ENCODE measurements at regions not wholly inside any gene's neighbourhood (a gene's known extent, or its start where the extent isn't known, plus 50 kb on each side); places are given as distances from the start of the nearest gene placed in this dataset.
"Not testable (repeated sequence)": the region's sequence is repeated elsewhere in the genome, so short reads cannot be mapped to it uniquely, and the experiment has no call there.

- no peak for DNase-seq (ENCODE audit: low spot score)
Measured at GRCh38 chr18:56488739-56489138, 149.7 kb downstream of the TXNL1 start.

- DNase-seq (ENCODE audit: low spot score): no peak
Measured at GRCh38 chr18:56487801-56488200, 150.6 kb downstream of the TXNL1 start.

GRCh38 chr18:56483386-56483785 lies 155.0 kb downstream of the TXNL1 start:
- no peak for DNase-seq (ENCODE audit: low spot score)

GRCh38 chr18:56482813-56483212 lies 155.6 kb downstream of the TXNL1 start:
- DNase-seq (ENCODE audit: low spot score): not testable (repeated sequence)

GRCh38 chr18:56481751-56482150 lies 156.6 kb downstream of the TXNL1 start:
- no peak for DNase-seq (ENCODE audit: low spot score)

- no peak for DNase-seq (ENCODE audit: low spot score)
Measured at GRCh38 chr18:56479841-56480240, 158.6 kb downstream of the TXNL1 start.

GRCh38 chr18:56475250-56475649 lies 163.1 kb downstream of the TXNL1 start:
- no peak for DNase-seq (ENCODE audit: low spot score)

GRCh38 chr18:56473400-56474024 lies 164.9 kb downstream of the TXNL1 start:
- DNase-seq (ENCODE audit: low spot score): no peak

- DNase-seq (ENCODE audit: low spot score): no peak
Measured at GRCh38 chr18:56470406-56471351, 167.7 kb downstream of the TXNL1 start.

- DNase-seq (ENCODE audit: low spot score): no peak
Measured at GRCh38 chr18:56469582-56469981, 168.8 kb downstream of the TXNL1 start.

GRCh38 chr18:56468396-56468795 lies 170.0 kb downstream of the TXNL1 start:
- no peak for DNase-seq (ENCODE audit: low spot score)

- no peak for DNase-seq (ENCODE audit: low spot score)
Measured at GRCh38 chr18:56462276-56462675, 176.1 kb downstream of the TXNL1 start.

- no peak for DNase-seq (ENCODE audit: low spot score)
Measured at GRCh38 chr18:56461151-56461550, 177.2 kb downstream of the TXNL1 start.

- no peak for DNase-seq (ENCODE audit: low spot score)
Measured at GRCh38 chr18:56460581-56460980, 177.8 kb downstream of the TXNL1 start.

GRCh38 chr18:56458770-56459712 lies 179.4 kb downstream of the TXNL1 start:
- no peak for DNase-seq (ENCODE audit: low spot score)

- no peak for DNase-seq (ENCODE audit: low spot score)
Measured at GRCh38 chr18:56455874-56456273, 182.5 kb downstream of the TXNL1 start.

GRCh38 chr18:56455141-56455540 lies 183.3 kb downstream of the TXNL1 start:
- DNase-seq (ENCODE audit: low spot score): no peak

- no peak for DNase-seq (ENCODE audit: low spot score)
Measured at GRCh38 chr18:56453631-56454030, 184.8 kb downstream of the TXNL1 start.

GRCh38 chr18:56451188-56451587 lies 187.2 kb downstream of the TXNL1 start:
- no peak for DNase-seq (ENCODE audit: low spot score)

- no peak for DNase-seq (ENCODE audit: low spot score)
Measured at GRCh38 chr18:56448751-56449150, 189.6 kb downstream of the TXNL1 start.

- DNase-seq (ENCODE audit: low spot score): no peak
Measured at GRCh38 chr18:56445422-56445821, 193.0 kb downstream of the TXNL1 start.

GRCh38 chr18:56444201-56444600 lies 194.2 kb downstream of the TXNL1 start:
- no peak for DNase-seq (ENCODE audit: low spot score)
